A673 (cell line): ENCODE measurements at regions not wholly inside any gene's neighbourhood (a gene's known extent, or its start where the extent isn't known, plus 50 kb on each side); places are given as distances from the start of the nearest gene placed in this dataset.

ENCODE experiments used
- BruUV-seq: library from RNA; stranded (reverse); fragments of 400-500 nt; replicated peaks from 2 replicates; lab custom pipeline; 2021; lab: Mats Ljungman, UMichigan
- CTCF ChIA-PET: fragments of 300-600 bp; sonication (Branson Sonifier 250); formaldehyde crosslinking; loops from one replicate; lab custom pipeline; 2022; ENCODE audit warnings: antibody characterized with exemption; lab: Charles Lee
- POLR2A ChIA-PET: fragments of 300-600 bp; sonication (Branson Sonifier 250); formaldehyde crosslinking; loops from one replicate; lab custom pipeline; 2022; ENCODE audit warnings: antibody characterized with exemption; ENCODE audit not compliant: low non-redundant PET; lab: Charles Lee
- DNase-seq: peaks from one replicate; pipeline ENCODE4 v3.0.0-alpha.2; 2015; ENCODE audit warnings: low spot score
- H3K27ac ChIP-seq: fragments of 200-600 bp; sonication (generic); 2 replicates; pipeline ENCODE4 v1.5.1; 2016; ENCODE audit warnings: mixed run types, low read depth, mild to moderate bottlenecking, mixed read lengths, antibody characterized with exemption, low read length; ENCODE audit not compliant: poor library complexity, severe bottlenecking
- H3K27me3 ChIP-seq: fragments of 200-600 bp; sonication (generic); replicated peaks from 2 replicates; pipeline ENCODE4 v1.6.1; 2017; ENCODE audit warnings: mixed run types, low read depth, mild to moderate bottlenecking, mixed read lengths, antibody characterized with exemption, low read length; ENCODE audit not compliant: insufficient read depth, poor library complexity
- H3K36me3 ChIP-seq: fragments of 200-600 bp; sonication (generic); 2 replicates; pipeline ENCODE4 v1.6.1; 2016; ENCODE audit warnings: mixed run types, mild to moderate bottlenecking, mixed read lengths, antibody characterized with exemption, low read length; ENCODE audit not compliant: insufficient read depth, poor library complexity, severe bottlenecking
- H3K4me1 ChIP-seq: fragments of 200-600 bp; sonication (generic); 2 replicates; pipeline ENCODE4 v1.6.1; 2017; ENCODE audit warnings: mixed run types, mild to moderate bottlenecking, mixed read lengths, antibody characterized with exemption, low read length; ENCODE audit not compliant: insufficient read depth, poor library complexity, severe bottlenecking
- H3K4me3 ChIP-seq: fragments of 200-600 bp; sonication (generic); 2 replicates; pipeline ENCODE4 v1.5.1; 2016; ENCODE audit warnings: low read depth, mixed run types, mild to moderate bottlenecking, mixed read lengths, low read length; ENCODE audit not compliant: poor library complexity, severe bottlenecking
- H3K9me3 ChIP-seq: fragments of 200-600 bp; sonication (generic); 2 replicates; pipeline ENCODE4 v1.6.1; 2016; ENCODE audit warnings: mixed run types, low read depth, mild to moderate bottlenecking, mixed read lengths, antibody characterized with exemption, low read length; ENCODE audit not compliant: poor library complexity, severe bottlenecking
- CTCF ChIP-seq: fragments of 300-800, 200-600 bp; sonication (generic); conservative IDR thresholded peaks from 2 replicates; pipeline ENCODE4 v1.5.1; 2017; ENCODE audit warnings: low read depth, mild to moderate bottlenecking, antibody characterized with exemption, low read length, moderate library complexity, mixed read lengths
- EZH2 ChIP-seq: fragments of 200-600 bp; sonication (generic); IDR thresholded peaks from 2 replicates; pipeline ENCODE4 v1.6.1; 2017; ENCODE audit warnings: borderline replicate concordance, low read depth, mild to moderate bottlenecking, mixed read lengths, antibody characterized with exemption, low read length; ENCODE audit not compliant: poor library complexity, severe bottlenecking
- intact Hi-C: fragments of 100-400 bp; cut with micrococcal nuclease; formaldehyde crosslinking; loops from one replicate; pipeline ENCODE4 v1.10.0; 2022; ENCODE audit not compliant: unreplicated experiment

GRCh38 chrX:77167993-77168392 is 279.2 kb upstream of the FGF16 start:
- intact Hi-C loops = no loop called here
- Histone ChIP-seq H3K4me3 (no peak overlapping the region), H3K27ac (no peak overlapping the region), H3K9me3 (peaks cover 4% of the 10 kb centered on the region), H3K27me3 (no peaks in the 10 kb centered on the region), H3K4me1 (no peaks in the 10 kb centered on the region), H3K36me3 (no peaks in the 10 kb centered on the region)
- BruUV-seq = no TSS peak
- POLR2A ChIA-PET = no interaction called here
- CTCF ChIA-PET = no interaction called here
- TF ChIP-seq CTCF (no peak), EZH2 (no peak)
- no peak for DNase-seq

GRCh38 chrX:77174680-77175519 is 272.3 kb upstream of the FGF16 start:
- no peak overlapping the region for H3K27ac ChIP-seq
- POLR2A ChIA-PET = no interaction called here
- no peak overlapping the region for H3K4me3 ChIP-seq
- CTCF ChIA-PET = no interaction called here
- no peaks in the 10 kb centered on the region for H3K27me3 ChIP-seq
- no peaks in the 10 kb centered on the region for H3K9me3 ChIP-seq
- intact Hi-C loops = no loop called here
- no TSS peak for BruUV-seq
- DNase-seq = no peak
- H3K4me1 ChIP-seq = no peaks in the 10 kb centered on the region
- no peak for TF ChIP-seq EZH2
- TF ChIP-seq CTCF = no peak
- no peaks in the 10 kb centered on the region for H3K36me3 ChIP-seq

GRCh38 chrX:77200663-77201062 is 246.5 kb upstream of the FGF16 start:
- Histone ChIP-seq H3K27ac (no peak overlapping the region), H3K4me3 (no peak overlapping the region), H3K4me1 (no peaks in the 10 kb centered on the region), H3K9me3 (peaks cover 4% of the 10 kb centered on the region), H3K27me3 (no peaks in the 10 kb centered on the region), H3K36me3 (no peaks in the 10 kb centered on the region)
- intact Hi-C loops = no loop called here
- CTCF ChIA-PET = no interaction called here
- POLR2A ChIA-PET = no interaction called here
- DNase-seq = no peak
- BruUV-seq = no TSS peak
- TF ChIP-seq EZH2 = no peak
- no peak for TF ChIP-seq CTCF
